Uterus (tissue), 3 donors: ENCODE measurements at regions not wholly inside any gene's neighbourhood (a gene's known extent, or its start where the extent isn't known, plus 50 kb on each side); places are given as distances from the start of the nearest gene placed in this dataset.
"Not testable (repeated sequence)": the region's sequence is repeated elsewhere in the genome, so short reads cannot be mapped to it uniquely, and the experiment has no call there.

ENCODE experiments used
- DNase-seq, 2 donors: peaks; one replicate each; pipeline ENCODE4 v3.0.0-alpha.2; 2019 to 2020
- H3K27ac ChIP-seq, 2 donors: fragments of 200-600 bp; sonication (generic); 1 replicate in 1 of 2; 2 replicates in 1 of 2; pipeline ENCODE4 v1.5.1; 2016 to 2018
- H3K27me3 ChIP-seq, 2 donors: fragments of 200-600 bp; sonication (generic); one replicate each; pipeline ENCODE4 v1.5.1; 2018 to 2019; ENCODE audit warnings: control low read depth in 1 of 2
- H3K36me3 ChIP-seq, 2 donors: fragments of 200-600 bp; sonication (generic); one replicate each; pipeline ENCODE4 v1.5.1; 2019; ENCODE audit warnings: control low read depth in 1 of 2
- H3K4me1 ChIP-seq, 2 donors: fragments of 200-600 bp; sonication (generic); one replicate each; pipeline ENCODE4 v1.5.1; 2018 to 2019; ENCODE audit warnings: control low read depth in 1 of 2
- H3K4me3 ChIP-seq, 2 donors: fragments of 200-600 bp; sonication (generic); 1 replicate in 1 of 2; 2 replicates in 1 of 2; pipeline ENCODE4 v1.5.1; 2018 to 2019; ENCODE audit warnings: mild to moderate bottlenecking in 1 of 2
- H3K9me3 ChIP-seq, 2 donors: fragments of 200-600 bp; sonication (generic); one replicate each; pipeline ENCODE4 v1.5.1; 2019; ENCODE audit warnings: control low read depth in 1 of 2
- POLR2A ChIP-seq, 2 donors: fragments of 450-650 bp; IDR thresholded peaks; one replicate each; pipeline ENCODE4 v1.6.1; 2016; ENCODE audit warnings: antibody characterized with exemption in 2 of 2, mild to moderate bottlenecking in 1 of 2, moderate library complexity in 1 of 2
- intact Hi-C: fragments of 100-400 bp; cut with DNase I; formaldehyde crosslinking; loops from one replicate; pipeline ENCODE4 v1.15.1; 2023; ENCODE audit warnings: low total_unique reads
- TF ChIP-seq, protein P1 (sequence below), 4 experiments: fragments of 200-600 bp in 2 of 4; fragments of 450-650 bp in 2 of 4; sonication (generic) in 2 of 4; IDR thresholded peaks; one replicate each; pipeline ENCODE4 v1.5.1; 2016 to 2019; ENCODE audit warnings: antibody characterized with exemption in 4 of 4, mild to moderate bottlenecking in 2 of 4, moderate library complexity in 1 of 4
- donor health status: DM: yes; HTN: yes; CAD: no.

DNA sequence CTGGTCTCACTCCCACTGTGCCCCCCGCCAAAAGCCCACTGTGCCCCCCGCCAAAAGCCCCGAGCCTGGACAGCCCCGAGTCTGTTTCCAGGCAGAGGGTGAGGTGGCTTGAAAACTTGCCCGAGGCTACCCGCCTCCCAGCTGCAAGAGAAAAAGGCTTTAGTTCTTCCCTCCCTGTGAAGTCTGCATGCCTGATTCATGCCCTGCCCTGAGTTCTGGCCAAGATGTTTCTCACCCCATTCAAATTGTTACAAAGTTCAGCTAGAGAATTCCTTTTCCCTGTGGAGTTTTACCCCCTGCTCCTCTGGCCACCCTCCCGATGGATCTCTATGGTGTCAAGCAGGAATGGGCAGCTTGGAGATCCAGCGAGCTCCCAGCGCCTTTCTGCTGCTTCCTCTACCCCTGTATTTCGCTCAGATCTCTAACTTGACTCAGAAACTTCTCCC, 298.8 kb upstream of the MAP3K7 start:
- H3K4me1 ChIP-seq: no peaks in the 10 kb centered on the region
- intact Hi-C loops: no loop called here
- no peak overlapping the region for H3K4me3 ChIP-seq
- no peaks in the 10 kb centered on the region for H3K27me3 ChIP-seq
- H3K36me3 ChIP-seq: no peaks in the 10 kb centered on the region
- H3K27ac ChIP-seq: no peak overlapping the region
- TF ChIP-seq POLR2A (IDR thresholded peaks at IDR 0.05): no peak
- TF ChIP-seq, protein P1, sequence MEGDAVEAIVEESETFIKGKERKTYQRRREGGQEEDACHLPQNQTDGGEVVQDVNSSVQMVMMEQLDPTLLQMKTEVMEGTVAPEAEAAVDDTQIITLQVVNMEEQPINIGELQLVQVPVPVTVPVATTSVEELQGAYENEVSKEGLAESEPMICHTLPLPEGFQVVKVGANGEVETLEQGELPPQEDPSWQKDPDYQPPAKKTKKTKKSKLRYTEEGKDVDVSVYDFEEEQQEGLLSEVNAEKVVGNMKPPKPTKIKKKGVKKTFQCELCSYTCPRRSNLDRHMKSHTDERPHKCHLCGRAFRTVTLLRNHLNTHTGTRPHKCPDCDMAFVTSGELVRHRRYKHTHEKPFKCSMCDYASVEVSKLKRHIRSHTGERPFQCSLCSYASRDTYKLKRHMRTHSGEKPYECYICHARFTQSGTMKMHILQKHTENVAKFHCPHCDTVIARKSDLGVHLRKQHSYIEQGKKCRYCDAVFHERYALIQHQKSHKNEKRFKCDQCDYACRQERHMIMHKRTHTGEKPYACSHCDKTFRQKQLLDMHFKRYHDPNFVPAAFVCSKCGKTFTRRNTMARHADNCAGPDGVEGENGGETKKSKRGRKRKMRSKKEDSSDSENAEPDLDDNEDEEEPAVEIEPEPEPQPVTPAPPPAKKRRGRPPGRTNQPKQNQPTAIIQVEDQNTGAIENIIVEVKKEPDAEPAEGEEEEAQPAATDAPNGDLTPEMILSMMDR (IDR thresholded peaks at IDR 0.05): no peak
- DNase-seq: no peak
- no peaks in the 10 kb centered on the region for H3K9me3 ChIP-seq

DNA sequence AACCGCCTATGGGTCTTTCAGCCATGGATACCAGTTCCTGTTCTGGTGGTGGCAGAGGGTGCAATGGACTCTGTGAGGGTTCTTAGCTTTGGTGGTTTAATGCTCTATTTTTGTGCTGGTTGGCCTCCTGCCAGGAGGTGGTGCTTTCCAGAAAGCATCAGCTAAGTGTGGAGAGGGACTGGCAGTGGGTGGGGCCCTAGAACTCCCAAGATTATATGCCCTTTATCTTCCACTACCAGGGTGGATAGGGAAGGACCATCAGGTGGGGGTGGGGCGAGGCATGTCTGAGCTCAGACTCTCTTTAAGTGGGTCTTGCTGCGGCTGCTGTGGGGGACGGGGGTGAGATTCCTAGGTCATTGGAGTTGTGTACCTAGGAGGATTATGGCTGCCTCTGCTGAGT, 298.3 kb upstream of the MAP3K7 start:
- H3K4me3 ChIP-seq, DNase-seq, H3K9me3 ChIP-seq, H3K27me3 ChIP-seq, H3K4me1 ChIP-seq, intact Hi-C loops, H3K36me3 ChIP-seq, H3K27ac ChIP-seq: not testable (repeated sequence)

DNA sequence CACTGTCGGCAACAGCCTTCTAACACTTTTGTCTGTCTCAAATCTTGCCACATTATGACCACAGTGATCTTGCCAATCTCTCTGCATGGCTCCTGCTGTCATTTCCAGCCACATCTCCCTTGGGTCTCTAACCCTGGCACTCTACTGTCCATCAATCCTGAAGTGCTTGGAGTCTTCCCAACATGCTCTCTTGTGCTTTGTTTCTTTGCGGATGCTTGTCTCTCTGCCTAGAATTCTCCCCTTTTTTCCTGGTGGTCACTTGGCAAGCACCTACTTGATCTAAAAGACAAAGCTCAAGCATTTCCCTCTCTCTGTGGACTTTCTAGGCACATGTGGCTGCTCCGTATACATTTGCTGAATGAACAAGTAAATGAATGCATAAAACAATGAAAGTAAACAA, 290.7 kb upstream of the MAP3K7 start:
- intact Hi-C loops: no loop called here
- H3K27ac ChIP-seq: no peak overlapping the region
- no peak for DNase-seq
- H3K9me3 ChIP-seq: no peaks in the 10 kb centered on the region
- no peaks in the 10 kb centered on the region for H3K4me1 ChIP-seq
- TF ChIP-seq, protein P1 (IDR thresholded peaks at IDR 0.05): no peak
- TF ChIP-seq POLR2A (IDR thresholded peaks at IDR 0.05): no peak
- H3K36me3 ChIP-seq: no peaks in the 10 kb centered on the region
- no peaks in the 10 kb centered on the region for H3K27me3 ChIP-seq
- no peak overlapping the region for H3K4me3 ChIP-seq

DNA sequence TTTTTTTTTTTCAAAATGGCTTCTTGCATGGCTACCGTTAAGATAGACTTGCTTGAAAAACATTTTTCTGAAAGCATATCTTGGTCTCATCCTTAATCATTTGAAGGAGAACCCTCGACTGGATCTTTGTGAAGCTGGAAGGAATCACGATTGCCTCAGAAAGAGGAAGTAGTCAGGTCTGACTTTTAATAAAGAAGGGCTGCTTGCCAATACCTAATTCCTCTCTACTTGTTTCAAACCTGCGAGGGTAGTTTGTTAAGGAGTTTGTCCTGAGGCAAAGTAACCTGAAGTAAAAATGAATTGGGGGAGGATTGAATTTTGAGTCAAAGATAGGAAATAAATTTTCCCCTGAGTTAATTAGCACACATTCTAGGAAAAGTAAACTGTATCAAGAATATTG, 288.1 kb upstream of the MAP3K7 start:
- no peak overlapping the region for H3K4me3 ChIP-seq
- no peak for DNase-seq
- H3K27ac ChIP-seq: no peak overlapping the region
- TF ChIP-seq POLR2A (IDR thresholded peaks at IDR 0.05): no peak
- TF ChIP-seq, protein P1 (IDR thresholded peaks at IDR 0.05): no peak
- H3K27me3 ChIP-seq: no peaks in the 10 kb centered on the region
- no peaks in the 10 kb centered on the region for H3K4me1 ChIP-seq
- intact Hi-C loops: no loop called here
- H3K9me3 ChIP-seq: no peaks in the 10 kb centered on the region
- no peaks in the 10 kb centered on the region for H3K36me3 ChIP-seq

DNA sequence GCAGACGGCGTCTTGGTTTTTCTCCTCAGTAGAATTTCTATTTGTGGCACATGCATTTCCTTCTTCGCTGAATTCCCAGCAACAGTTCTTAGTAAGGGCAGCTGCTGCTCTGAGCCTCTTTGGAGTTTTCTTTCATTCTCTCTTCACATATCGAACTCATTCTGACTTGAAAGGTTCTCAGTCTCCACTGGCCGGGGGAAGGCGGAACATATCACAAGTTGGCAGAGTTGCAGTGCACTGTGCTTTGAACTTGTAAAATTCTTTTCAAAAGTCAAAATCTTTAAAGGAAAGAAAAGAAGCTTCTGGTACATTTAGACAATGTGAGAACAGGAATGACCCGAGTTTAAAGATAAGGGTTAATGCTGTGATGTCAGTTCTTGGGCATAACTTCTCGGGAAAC, 286.1 kb upstream of the MAP3K7 start:
- Histone ChIP-seq H3K9me3 (no peaks in the 10 kb centered on the region), H3K27me3 (no peaks in the 10 kb centered on the region), H3K36me3 (no peaks in the 10 kb centered on the region), H3K4me3 (no peak overlapping the region), H3K4me1 (no peaks in the 10 kb centered on the region), H3K27ac (no peak overlapping the region)
- intact Hi-C loops: no loop called here
- no peak for DNase-seq
- TF ChIP-seq, protein P1 (IDR thresholded peaks at IDR 0.05): no peak
- no peak for TF ChIP-seq POLR2A (IDR thresholded peaks at IDR 0.05)

DNA sequence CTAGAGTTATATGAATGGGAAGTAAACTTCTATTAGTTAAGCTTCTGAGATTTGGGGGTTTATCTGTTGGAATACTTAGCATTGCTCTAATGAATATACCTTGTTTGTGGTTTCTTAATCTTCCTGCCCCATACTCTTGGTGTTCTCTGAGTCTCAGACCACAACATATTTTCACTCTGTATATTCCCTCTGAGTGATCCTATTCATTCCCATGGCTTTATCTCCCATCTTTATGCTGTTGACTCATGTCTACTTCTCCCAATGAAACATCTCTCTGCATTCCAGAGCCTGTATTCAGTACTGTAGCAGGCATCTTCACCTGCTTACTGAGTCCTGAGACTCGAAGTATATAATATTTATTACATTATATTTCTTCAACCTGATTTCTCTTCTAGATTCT, 283.7 kb upstream of the MAP3K7 start:
- no peak overlapping the region for H3K4me3 ChIP-seq
- no peaks in the 10 kb centered on the region for H3K9me3 ChIP-seq
- no peak for TF ChIP-seq POLR2A (IDR thresholded peaks at IDR 0.05)
- TF ChIP-seq, protein P1 (IDR thresholded peaks at IDR 0.05): no peak
- H3K36me3 ChIP-seq: no peaks in the 10 kb centered on the region
- intact Hi-C loops: no loop called here
- H3K27ac ChIP-seq: no peak overlapping the region
- H3K27me3 ChIP-seq: no peaks in the 10 kb centered on the region
- no peak for DNase-seq
- no peaks in the 10 kb centered on the region for H3K4me1 ChIP-seq
